Gastrocnemius medialis (tissue), 4 donors: ENCODE measurements at regions not wholly inside any gene's neighbourhood (a gene's known extent, or its start where the extent isn't known, plus 50 kb on each side); places are given as distances from the start of the nearest gene placed in this dataset.
"Not testable (repeated sequence)": the region's sequence is repeated elsewhere in the genome, so short reads cannot be mapped to it uniquely, and the experiment has no call there.

Source experiments
- ATAC-seq, 2 donors: fragments of 150-250 bp; one replicate each; pipeline ENCODE4 v1.9.1; 2016
- DNase-seq, 2 donors: peaks; one replicate each; pipeline ENCODE4 v3.0.0-alpha.2; 2019
- H3K27ac ChIP-seq, 4 donors: fragments of 200-600 bp; sonication (generic); 1 replicate in 1 of 4; 2 replicates in 3 of 4; pipeline ENCODE4 v1.5.1; 2016 to 2018; ENCODE audit warnings: mild to moderate bottlenecking in 2 of 4, moderate library complexity in 1 of 4
- H3K27me3 ChIP-seq, 3 donors: fragments of 200-600 bp; sonication (generic) in 2 of 3; 1 replicate in 1 of 3; 2 replicates in 2 of 3; pipeline versions ENCODE4 v1.5.1 to v1.6.0; 2016 to 2019; ENCODE audit warnings: mild to moderate bottlenecking in 1 of 3, moderate library complexity in 1 of 3
- H3K36me3 ChIP-seq, 2 donors: fragments of 200-600 bp; sonication (generic) in 1 of 2; one replicate each; pipeline ENCODE4 v1.5.1; 2017 to 2018
- H3K4me1 ChIP-seq, 2 donors: fragments of 200-600 bp; sonication (generic) in 1 of 2; one replicate each; pipeline ENCODE4 v1.5.1; 2016 to 2017; ENCODE audit warnings: mild to moderate bottlenecking in 2 of 2
- H3K4me3 ChIP-seq, 4 donors: fragments of 200-600 bp; sonication (generic) in 3 of 4; 1 replicate in 1 of 4; 2 replicates in 3 of 4; pipeline ENCODE4 v1.5.1; 2016 to 2019; ENCODE audit warnings: mild to moderate bottlenecking in 2 of 4
- H3K9me3 ChIP-seq, 3 donors: fragments of 200-600 bp; sonication (generic) in 2 of 3; 1 replicate in 1 of 3; 2 replicates in 2 of 3; pipeline ENCODE4 v1.5.1; 2016 to 2019
- CTCF ChIP-seq, 5 experiments: fragments of 450-650 bp in 3 of 5; fragments of 200-600 bp in 2 of 5; sonication (generic) in 2 of 5; IDR thresholded peaks in 4 of 5; conservative IDR thresholded peaks in 1 of 5; 1 replicate in 4 of 5; 2 replicates in 1 of 5; pipeline ENCODE4 v1.5.1; 2016 to 2019; ENCODE audit warnings: antibody characterized with exemption in 5 of 5, mild to moderate bottlenecking in 3 of 5, moderate library complexity in 3 of 5
- POLR2A ChIP-seq, 2 donors: fragments of 450-650 bp; IDR thresholded peaks; one replicate each; pipeline ENCODE4 v1.6.1; 2017; ENCODE audit warnings: antibody characterized with exemption in 2 of 2, mild to moderate bottlenecking in 2 of 2, moderate library complexity in 2 of 2
- in situ Hi-C, 4 donors: fragments of 200-750 bp; cut with MboI; loops; one replicate each; pipeline versions ENCODE4 v1.15.0 to v1.8.0; 2017; ENCODE audit warnings: low sequenced_read_pairs in 4 of 4
- intact Hi-C: fragments of 100-400 bp; cut with DNase I; formaldehyde crosslinking; loops from one replicate; pipeline ENCODE4 v1.15.1; 2023; ENCODE audit warnings: low total_unique reads

GRCh38 chr12:111259231-111259630 lies 109.7 kb downstream of the PHETA1 start:
- H3K27me3 ChIP-seq: peaks cover 0 to 4% (median 0%) of the 10 kb centered on the region in 3 donors
- intact Hi-C loops: no loop called here

GRCh38 chr12:111258081-111258480 lies 110.8 kb downstream of the PHETA1 start:
- DNase-seq, H3K27ac ChIP-seq, H3K4me1 ChIP-seq, H3K9me3 ChIP-seq, H3K4me3 ChIP-seq, H3K36me3 ChIP-seq, H3K27me3 ChIP-seq, in situ Hi-C loops, ATAC-seq, intact Hi-C loops: not testable (repeated sequence)

More at GRCh38 chr12:111259231-111259630, 109.7 kb downstream of the PHETA1 start:
- Histone ChIP-seq H3K36me3 (no peaks in the 10 kb centered on the region), H3K27ac (no peak overlapping the region), H3K9me3 (no peaks in the 10 kb centered on the region), H3K4me1 (no peaks in the 10 kb centered on the region), H3K4me3 (no peak overlapping the region)
- no peak for ATAC-seq
- TF ChIP-seq CTCF (IDR thresholded peaks at IDR 0.05 in 4 of 5, conservative IDR thresholded peaks at IDR 0.05 in 1 of 5) (no peak), POLR2A (IDR thresholded peaks at IDR 0.05) (no peak)
- in situ Hi-C loops: no loop called here
- DNase-seq: no peak

GRCh38 chr12:111257435-111257902 lies 111.4 kb downstream of the PHETA1 start:
- in situ Hi-C loops (no loop called here), intact Hi-C loops (no loop called here)
- Histone ChIP-seq H3K4me1 (no peaks in the 10 kb centered on the region), H3K36me3 (no peaks in the 10 kb centered on the region), H3K4me3 (no peak overlapping the region), H3K9me3 (no peaks in the 10 kb centered on the region), H3K27ac (no peak overlapping the region), H3K27me3 (peaks cover 0 to 6% (median 0%) of the 10 kb centered on the region in 3 donors)
- DNase-seq: no peak
- ATAC-seq: no peak
- TF ChIP-seq CTCF (IDR thresholded peaks at IDR 0.05 in 4 of 5, conservative IDR thresholded peaks at IDR 0.05 in 1 of 5) (no peak), POLR2A (IDR thresholded peaks at IDR 0.05) (no peak)

GRCh38 chr12:111256629-111257434 lies 112.1 kb downstream of the PHETA1 start:
- Histone ChIP-seq H3K4me3 (no peak overlapping the region), H3K36me3 (no peaks in the 10 kb centered on the region), H3K4me1 (no peaks in the 10 kb centered on the region), H3K27ac (no peak overlapping the region), H3K27me3 (peaks cover 0 to 6% (median 0%) of the 10 kb centered on the region in 3 donors), H3K9me3 (no peaks in the 10 kb centered on the region)
- TF ChIP-seq CTCF (IDR thresholded peaks at IDR 0.05 in 4 of 5, conservative IDR thresholded peaks at IDR 0.05 in 1 of 5): no peak
- intact Hi-C loops (no loop called here), in situ Hi-C loops (no loop called here)
- DNase-seq (no peak), ATAC-seq (no peak)

- Histone ChIP-seq H3K36me3 (no peaks in the 10 kb centered on the region), H3K4me1 (no peaks in the 10 kb centered on the region), H3K27ac (no peak overlapping the region), H3K9me3 (no peaks in the 10 kb centered on the region), H3K27me3 (peaks cover 0 to 6% (median 0%) of the 10 kb centered on the region in 3 donors), H3K4me3 (no peak overlapping the region)
- in situ Hi-C loops: no loop called here
- DNase-seq (no peak), ATAC-seq (no peak)
- TF ChIP-seq POLR2A (IDR thresholded peaks at IDR 0.05) (no peak), CTCF (IDR thresholded peaks at IDR 0.05 in 4 of 5, conservative IDR thresholded peaks at IDR 0.05 in 1 of 5) (no peak)
- intact Hi-C loops: no loop called here
Measured at GRCh38 chr12:111255261-111255660, 113.6 kb downstream of the PHETA1 start.
